ENCODE measurements at regions not wholly inside any gene's neighbourhood (a gene's known extent, or its start where the extent isn't known, plus 50 kb on each side); places are given as distances from the start of the nearest gene placed in this dataset.
"Not testable (repeated sequence)": the region's sequence is repeated elsewhere in the genome, so short reads cannot be mapped to it uniquely, and the experiment has no call there.

GRCh38 chr9:75685062-75685461 is 205.4 kb upstream of the PCSK5 start:
- no peak overlapping the region for H3K18ac ChIP-seq (ENCODE audit: low read length)
- no CpG with 5 or more reads among the region's 4 CpGs for WGBS (ENCODE audit: extremely low coverage, insufficient coverage, insufficient read length)
- H2BK12ac ChIP-seq (ENCODE audit: low read length), result no peak overlapping the region

DNA sequence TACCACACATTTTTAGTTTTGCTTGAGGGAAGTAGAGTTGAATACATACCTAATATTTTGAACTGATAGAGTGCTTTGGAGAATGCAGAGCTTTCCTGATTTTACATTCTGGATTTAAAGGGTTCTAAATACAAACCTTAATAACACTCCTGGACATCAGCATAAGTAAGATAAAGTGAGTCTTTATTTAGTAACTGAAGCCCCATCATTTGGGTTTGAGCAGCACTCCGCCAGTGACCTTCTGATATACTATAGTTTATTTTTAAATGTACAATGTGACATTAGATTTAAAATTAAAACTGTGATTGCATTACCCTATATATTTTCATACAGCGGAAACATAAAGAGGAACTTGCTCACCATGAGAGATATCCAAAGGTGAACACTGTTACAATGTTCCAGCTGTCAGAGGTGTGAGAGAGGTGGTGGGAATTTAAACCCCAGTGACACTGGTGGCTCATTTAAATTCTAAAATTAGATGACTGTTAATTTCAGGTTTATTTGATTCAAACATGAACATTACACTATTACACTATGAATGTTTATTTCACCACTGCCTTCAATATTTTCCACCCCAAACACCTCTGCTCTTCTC is 203.0 kb upstream of the PCSK5 start:
- H2AFZ ChIP-seq (ENCODE audit: insufficient read depth, low read length, poor library complexity), result no peak overlapping the region
- no peak overlapping the region for H3K18ac ChIP-seq (ENCODE audit: low read length)
- H2BK12ac ChIP-seq (ENCODE audit: low read length), result no peak overlapping the region
- no peak overlapping the region for H3K4me3 ChIP-seq (ENCODE audit: low read depth, low read length)
- no peaks in the 10 kb centered on the region for H3K9me3 ChIP-seq (ENCODE audit: insufficient read depth, low read depth, low read length)
- DNase-seq, result no peak
- H3K4ac ChIP-seq (ENCODE audit: low read depth, low read length), result no peak overlapping the region
- no peak overlapping the region for H3K23ac ChIP-seq (ENCODE audit: low read length)
- H3K4me2 ChIP-seq (ENCODE audit: low read length), result no peak overlapping the region
- no peak overlapping the region for H3K27ac ChIP-seq (ENCODE audit: low read depth, low read length)
- no peak overlapping the region for H2BK120ac ChIP-seq (ENCODE audit: insufficient read depth, low read length, poor library complexity)
- H4K12ac ChIP-seq (ENCODE audit: low read depth, low read length), result no peak overlapping the region
- no peak overlapping the region for H2AK5ac ChIP-seq (ENCODE audit: low read length)
- no peak overlapping the region for H4K91ac ChIP-seq (ENCODE audit: low read depth, low read length)
- H3K4me1 ChIP-seq (ENCODE audit: control insufficient read depth in 1 of 2, insufficient read depth in 2 of 2, low read length in 2 of 2), result peaks cover 0 to 2% of the 10 kb centered on the region in 2 experiments
- no peaks in the 10 kb centered on the region for H3K79me1 ChIP-seq (ENCODE audit: low read length)
- H3K36me3 ChIP-seq (ENCODE audit: control insufficient read depth in 1 of 2, insufficient read depth in 2 of 2, low read length in 2 of 2), result no peaks in the 10 kb centered on the region
- no peak overlapping the region for H4K8ac ChIP-seq (ENCODE audit: low read depth, low read length)
- H3K14ac ChIP-seq (ENCODE audit: low read length), result no peak overlapping the region
- no peaks in the 10 kb centered on the region for H3K79me2 ChIP-seq (ENCODE audit: control insufficient read depth, insufficient read depth, low read length, poor library complexity)
- H3K9ac ChIP-seq (ENCODE audit: low read length), result no peak overlapping the region
- H3K27me3 ChIP-seq (ENCODE audit: insufficient read depth, low read length), result no peaks in the 10 kb centered on the region
- no CpG with 5 or more reads among the region's 2 CpGs for WGBS (ENCODE audit: extremely low coverage, insufficient coverage, insufficient read length)
- H2BK5ac ChIP-seq (ENCODE audit: low read depth, low read length, poor library complexity), result no peak overlapping the region

More at GRCh38 chr9:75685062-75685461, 205.4 kb upstream of the PCSK5 start:
- Histone ChIP-seq H3K9ac (ENCODE audit: low read length) (no peak overlapping the region), H3K27me3 (ENCODE audit: insufficient read depth, low read length) (no peaks in the 10 kb centered on the region), H2AK5ac (ENCODE audit: low read length) (no peak overlapping the region), H3K9me3 (ENCODE audit: insufficient read depth, low read depth, low read length) (no peaks in the 10 kb centered on the region), H4K12ac (ENCODE audit: low read depth, low read length) (no peak overlapping the region), H3K4me3 (ENCODE audit: low read depth, low read length) (no peak overlapping the region), H2AFZ (ENCODE audit: insufficient read depth, low read length, poor library complexity) (no peak overlapping the region), H2BK120ac (ENCODE audit: insufficient read depth, low read length, poor library complexity) (no peak overlapping the region), H3K4me2 (ENCODE audit: low read length) (no peak overlapping the region), H3K27ac (ENCODE audit: low read depth, low read length) (no peak overlapping the region), H3K14ac (ENCODE audit: low read length) (no peak overlapping the region), H3K79me1 (ENCODE audit: low read length) (no peaks in the 10 kb centered on the region), H4K8ac (ENCODE audit: low read depth, low read length) (no peak overlapping the region), H4K91ac (ENCODE audit: low read depth, low read length) (no peak overlapping the region), H3K4ac (ENCODE audit: low read depth, low read length) (no peak overlapping the region), H3K4me1 (ENCODE audit: control insufficient read depth in 1 of 2, insufficient read depth in 2 of 2, low read length in 2 of 2) (peaks cover 0 to 2% of the 10 kb centered on the region in 2 experiments), H3K23ac (ENCODE audit: low read length) (no peak overlapping the region), H3K79me2 (ENCODE audit: control insufficient read depth, insufficient read depth, low read length, poor library complexity) (no peaks in the 10 kb centered on the region), H3K36me3 (ENCODE audit: control insufficient read depth in 1 of 2, insufficient read depth in 2 of 2, low read length in 2 of 2) (no peaks in the 10 kb centered on the region), H2BK5ac (ENCODE audit: low read depth, low read length, poor library complexity) (no peak overlapping the region)
- DNase-seq, result no peak

DNA sequence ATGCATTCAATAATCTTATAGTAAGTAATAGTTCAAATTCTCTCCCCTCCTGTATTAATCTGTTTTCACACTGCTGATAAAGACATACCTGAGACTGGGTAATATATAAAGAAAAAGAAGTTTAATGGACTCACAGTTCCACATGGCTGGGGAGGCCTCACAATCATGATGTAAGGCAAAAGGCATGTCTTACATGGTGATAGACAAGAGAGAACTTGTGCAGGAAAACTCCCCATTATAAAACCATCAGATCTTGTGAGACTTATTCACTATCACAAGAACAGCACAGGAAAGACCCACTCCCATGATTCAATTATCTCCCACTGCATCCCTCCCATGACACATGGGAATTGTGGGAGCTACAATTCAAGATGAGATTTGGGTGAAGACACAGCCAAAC is 199.9 kb upstream of the PCSK5 start:
- H3K4me3 ChIP-seq (ENCODE audit: low read depth, low read length); H4K12ac ChIP-seq (ENCODE audit: low read depth, low read length); H3K14ac ChIP-seq (ENCODE audit: low read length); H3K27ac ChIP-seq (ENCODE audit: low read depth, low read length); H3K9me3 ChIP-seq (ENCODE audit: insufficient read depth, low read depth, low read length); H3K4me2 ChIP-seq (ENCODE audit: low read length); H3K18ac ChIP-seq (ENCODE audit: low read length); H3K27me3 ChIP-seq (ENCODE audit: insufficient read depth, low read length); DNase-seq; H3K9ac ChIP-seq (ENCODE audit: low read length); H2BK12ac ChIP-seq (ENCODE audit: low read length); H3K4me1 ChIP-seq (ENCODE audit: control insufficient read depth in 1 of 2, insufficient read depth in 2 of 2, low read length in 2 of 2); H2BK120ac ChIP-seq (ENCODE audit: insufficient read depth, low read length, poor library complexity); H4K91ac ChIP-seq (ENCODE audit: low read depth, low read length); H3K79me2 ChIP-seq (ENCODE audit: control insufficient read depth, insufficient read depth, low read length, poor library complexity); H2BK5ac ChIP-seq (ENCODE audit: low read depth, low read length, poor library complexity); H3K4ac ChIP-seq (ENCODE audit: low read depth, low read length); H2AK5ac ChIP-seq (ENCODE audit: low read length); H3K23ac ChIP-seq (ENCODE audit: low read length); H3K36me3 ChIP-seq (ENCODE audit: control insufficient read depth in 1 of 2, insufficient read depth in 2 of 2, low read length in 2 of 2); H3K79me1 ChIP-seq (ENCODE audit: low read length); H2AFZ ChIP-seq (ENCODE audit: insufficient read depth, low read length, poor library complexity); H4K8ac ChIP-seq (ENCODE audit: low read depth, low read length): not testable (repeated sequence)

DNA sequence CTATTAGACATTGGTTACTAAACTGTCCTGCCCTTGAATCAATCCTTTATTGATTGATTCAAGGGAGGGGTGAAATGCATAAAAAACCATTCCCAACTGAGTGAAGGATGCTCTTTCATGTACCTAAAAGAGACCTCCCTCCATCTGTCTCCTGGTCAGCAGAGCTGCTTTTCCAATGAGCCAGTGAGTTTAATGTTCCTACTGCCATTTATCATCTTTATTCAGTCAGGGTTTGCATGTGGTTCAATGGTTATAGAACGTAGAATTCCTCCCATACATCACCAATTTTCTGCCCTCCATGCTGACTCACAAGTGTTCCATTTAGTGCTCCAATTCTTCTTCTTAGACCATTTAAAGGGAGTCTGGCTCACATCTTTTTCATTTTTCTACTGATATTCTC is 199.1 kb upstream of the PCSK5 start:
- Histone ChIP-seq H4K8ac (ENCODE audit: low read depth, low read length) (no peak overlapping the region), H3K4ac (ENCODE audit: low read depth, low read length) (no peak overlapping the region), H4K12ac (ENCODE audit: low read depth, low read length) (no peak overlapping the region), H3K4me1 (ENCODE audit: control insufficient read depth in 1 of 2, insufficient read depth in 2 of 2, low read length in 2 of 2) (peaks cover 0 to 2% of the 10 kb centered on the region in 2 experiments), H2BK12ac (ENCODE audit: low read length) (no peak overlapping the region), H3K4me2 (ENCODE audit: low read length) (no peak overlapping the region), H3K79me2 (ENCODE audit: control insufficient read depth, insufficient read depth, low read length, poor library complexity) (no peaks in the 10 kb centered on the region), H3K4me3 (ENCODE audit: low read depth, low read length) (no peak overlapping the region), H3K14ac (ENCODE audit: low read length) (no peak overlapping the region), H2AK5ac (ENCODE audit: low read length) (no peak overlapping the region), H2BK5ac (ENCODE audit: low read depth, low read length, poor library complexity) (no peak overlapping the region), H3K27me3 (ENCODE audit: insufficient read depth, low read length) (no peaks in the 10 kb centered on the region), H2AFZ (ENCODE audit: insufficient read depth, low read length, poor library complexity) (no peak overlapping the region), H3K9me3 (ENCODE audit: insufficient read depth, low read depth, low read length) (no peaks in the 10 kb centered on the region), H2BK120ac (ENCODE audit: insufficient read depth, low read length, poor library complexity) (no peak overlapping the region), H3K9ac (ENCODE audit: low read length) (no peak overlapping the region), H4K91ac (ENCODE audit: low read depth, low read length) (no peak overlapping the region), H3K27ac (ENCODE audit: low read depth, low read length) (no peak overlapping the region), H3K23ac (ENCODE audit: low read length) (no peak overlapping the region), H3K36me3 (ENCODE audit: control insufficient read depth in 1 of 2, insufficient read depth in 2 of 2, low read length in 2 of 2) (no peaks in the 10 kb centered on the region), H3K18ac (ENCODE audit: low read length) (no peak overlapping the region), H3K79me1 (ENCODE audit: low read length) (no peaks in the 10 kb centered on the region)
- no CpG with 5 or more reads among the region's 1 CpG for WGBS (ENCODE audit: extremely low coverage, insufficient coverage, insufficient read length)
- no peak for DNase-seq

Data from trophoblast cell (in vitro differentiated cells and primary cell).